Fibroblast of the aortic adventitia (primary cell): ENCODE measurements at regions not wholly inside any gene's neighbourhood (a gene's known extent, or its start where the extent isn't known, plus 50 kb on each side); places are given as distances from the start of the nearest gene placed in this dataset.
"Not testable (repeated sequence)": the region's sequence is repeated elsewhere in the genome, so short reads cannot be mapped to it uniquely, and the experiment has no call there.

Experiments
- DNase-seq: peaks from one replicate; pipeline ENCODE4 v3.0.0-alpha.2; 2010; ENCODE audit warnings: low read depth
- H3K4me3 ChIP-seq: 2 replicates; pipeline ENCODE4 v1.5.1; 2011; ENCODE audit warnings: low read depth, mild to moderate bottlenecking, control low read depth, low read length, moderate library complexity
- TF ChIP-seq, protein P1 (sequence below): IDR thresholded peaks from 2 replicates; pipeline ENCODE4 v1.5.1; 2011; ENCODE audit warnings: mild to moderate bottlenecking, low read length, control low read depth, inconsistent platforms; ENCODE audit not compliant: insufficient read depth

DNA sequence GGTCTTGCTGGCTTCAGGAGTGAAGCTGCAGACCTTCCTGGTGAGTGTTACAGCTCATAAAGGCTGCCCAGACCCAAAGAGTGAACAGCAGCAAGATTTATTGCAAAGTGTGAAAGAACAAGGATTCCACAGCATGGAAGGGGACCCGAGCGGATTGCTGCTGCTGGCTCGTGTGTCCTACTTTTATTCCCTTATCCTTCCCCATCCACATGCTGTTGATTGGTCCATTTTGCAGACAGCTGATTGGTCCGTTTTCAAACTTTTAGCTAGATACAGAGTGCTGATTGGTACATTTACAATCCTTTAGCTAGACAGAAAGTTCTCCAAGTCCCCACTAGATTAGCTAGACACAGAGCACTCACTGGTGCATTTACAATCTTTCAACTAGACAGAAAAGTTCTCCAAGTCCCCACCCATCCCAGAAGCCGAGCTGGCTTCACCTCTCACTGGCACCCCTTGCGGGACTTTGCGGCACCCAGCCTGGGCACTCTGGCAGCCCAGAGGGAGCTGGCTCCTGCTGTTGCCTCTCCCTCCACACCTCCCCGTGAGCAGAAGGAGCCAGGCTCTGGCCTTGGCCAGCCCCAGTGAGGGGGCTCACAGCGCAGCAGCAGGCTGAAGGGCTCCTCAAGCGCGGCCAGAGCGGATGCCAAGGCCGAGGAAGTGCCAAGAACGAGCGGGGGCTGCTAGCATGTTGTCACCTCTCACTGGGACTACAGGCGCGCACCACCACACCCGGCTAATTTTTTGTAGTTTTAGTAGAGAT lies 369.6 kb upstream of the POT1 start:
- DNase-seq, result no peak
- TF ChIP-seq, protein P1, sequence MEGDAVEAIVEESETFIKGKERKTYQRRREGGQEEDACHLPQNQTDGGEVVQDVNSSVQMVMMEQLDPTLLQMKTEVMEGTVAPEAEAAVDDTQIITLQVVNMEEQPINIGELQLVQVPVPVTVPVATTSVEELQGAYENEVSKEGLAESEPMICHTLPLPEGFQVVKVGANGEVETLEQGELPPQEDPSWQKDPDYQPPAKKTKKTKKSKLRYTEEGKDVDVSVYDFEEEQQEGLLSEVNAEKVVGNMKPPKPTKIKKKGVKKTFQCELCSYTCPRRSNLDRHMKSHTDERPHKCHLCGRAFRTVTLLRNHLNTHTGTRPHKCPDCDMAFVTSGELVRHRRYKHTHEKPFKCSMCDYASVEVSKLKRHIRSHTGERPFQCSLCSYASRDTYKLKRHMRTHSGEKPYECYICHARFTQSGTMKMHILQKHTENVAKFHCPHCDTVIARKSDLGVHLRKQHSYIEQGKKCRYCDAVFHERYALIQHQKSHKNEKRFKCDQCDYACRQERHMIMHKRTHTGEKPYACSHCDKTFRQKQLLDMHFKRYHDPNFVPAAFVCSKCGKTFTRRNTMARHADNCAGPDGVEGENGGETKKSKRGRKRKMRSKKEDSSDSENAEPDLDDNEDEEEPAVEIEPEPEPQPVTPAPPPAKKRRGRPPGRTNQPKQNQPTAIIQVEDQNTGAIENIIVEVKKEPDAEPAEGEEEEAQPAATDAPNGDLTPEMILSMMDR, result no peak
- no peak overlapping the region for H3K4me3 ChIP-seq

DNA sequence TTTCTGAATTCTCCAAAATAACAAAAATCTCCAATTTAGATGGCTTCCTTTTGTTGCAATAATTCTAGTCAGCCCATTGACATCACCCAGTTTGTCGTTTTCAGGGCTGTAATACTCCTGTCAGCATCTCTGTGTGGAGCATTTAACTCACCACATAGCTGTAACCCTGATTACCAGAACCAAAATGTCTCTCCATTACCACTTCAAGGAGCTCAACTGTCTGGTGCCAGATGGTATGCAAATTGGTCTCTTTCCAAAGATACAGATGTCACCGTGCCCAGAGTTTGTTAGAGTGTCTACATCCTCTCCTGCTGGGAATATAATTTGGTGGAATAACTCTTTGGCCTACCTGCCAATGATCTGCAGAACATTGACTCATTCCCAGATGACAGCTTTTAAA lies 350.3 kb upstream of the POT1 start:
- no peak for DNase-seq
- TF ChIP-seq, protein P1, result no peak
- H3K4me3 ChIP-seq, result no peak overlapping the region

DNA sequence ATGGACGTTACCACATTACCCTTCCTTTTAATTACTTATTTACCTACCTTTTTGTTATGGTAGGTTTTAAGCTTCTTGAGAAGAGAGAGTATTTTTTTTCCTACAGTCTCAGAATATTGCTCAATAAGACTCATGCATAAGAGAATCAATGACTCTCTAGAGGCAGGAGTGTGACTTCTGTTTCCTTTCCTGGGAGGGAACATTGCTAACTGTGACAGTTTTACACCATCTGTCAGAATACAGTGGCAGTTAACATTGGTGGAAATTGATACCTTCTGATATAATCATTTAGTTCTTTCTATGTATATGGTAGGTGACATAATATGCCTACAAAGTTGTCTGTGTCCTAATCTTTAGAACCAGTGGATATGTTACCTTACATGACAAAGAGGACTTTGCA lies 348.7 kb upstream of the POT1 start:
- no peak for DNase-seq
- TF ChIP-seq, protein P1, result no peak
- no peak overlapping the region for H3K4me3 ChIP-seq

DNA sequence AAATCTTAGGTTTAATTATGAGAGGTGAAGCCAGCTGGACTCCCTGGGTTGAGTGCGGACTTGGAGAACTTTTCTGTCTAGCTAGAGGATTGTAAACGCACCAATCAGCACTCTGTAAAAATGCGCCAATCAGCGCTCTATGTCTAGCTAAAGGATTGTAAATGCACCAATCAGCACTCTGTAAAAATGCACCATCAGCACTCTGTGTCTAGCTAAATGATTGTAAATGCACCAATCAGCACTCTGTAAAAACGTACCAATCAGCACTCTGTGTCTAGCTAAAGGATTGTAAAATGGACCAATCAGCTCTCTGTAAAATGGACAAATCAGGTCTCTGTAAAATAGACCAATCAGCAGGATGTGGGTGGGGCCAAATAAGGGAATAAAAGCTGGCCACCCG lies 345.1 kb upstream of the POT1 start:
- not testable (repeated sequence) for DNase-seq, H3K4me3 ChIP-seq

DNA sequence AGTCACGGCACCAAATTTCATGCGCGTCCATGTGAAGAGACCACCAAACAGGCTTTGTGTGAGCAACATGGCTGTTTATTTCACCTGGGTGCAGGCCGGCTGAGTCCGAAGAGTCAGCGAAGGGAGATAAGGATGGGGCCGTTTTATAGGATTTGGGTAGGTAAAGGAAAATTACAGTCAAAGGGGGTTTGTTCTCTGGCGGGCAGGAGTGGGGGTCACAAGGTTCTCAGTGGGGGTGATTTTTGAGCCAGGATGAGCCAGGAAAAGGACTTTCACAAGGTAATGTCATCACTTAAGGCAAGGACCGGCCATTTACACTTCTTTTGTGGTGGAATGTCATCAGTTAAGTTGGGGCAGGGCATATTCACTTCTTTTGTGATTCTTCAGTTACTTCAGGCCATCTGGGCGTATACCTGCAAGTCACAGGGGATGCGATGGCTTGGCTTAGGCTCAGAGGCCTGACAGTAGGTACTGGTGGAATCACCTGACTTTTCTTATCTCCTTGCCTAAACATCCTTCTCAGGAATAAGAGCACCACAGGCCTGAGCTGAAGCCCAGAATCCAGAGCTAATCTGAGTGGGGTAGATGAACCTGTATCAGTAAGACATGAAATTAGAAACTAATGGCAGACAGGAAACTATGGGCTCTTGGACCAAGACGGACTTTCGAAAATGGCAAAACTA lies 334.7 kb upstream of the POT1 start:
- H3K4me3 ChIP-seq, DNase-seq: not testable (repeated sequence)

DNA sequence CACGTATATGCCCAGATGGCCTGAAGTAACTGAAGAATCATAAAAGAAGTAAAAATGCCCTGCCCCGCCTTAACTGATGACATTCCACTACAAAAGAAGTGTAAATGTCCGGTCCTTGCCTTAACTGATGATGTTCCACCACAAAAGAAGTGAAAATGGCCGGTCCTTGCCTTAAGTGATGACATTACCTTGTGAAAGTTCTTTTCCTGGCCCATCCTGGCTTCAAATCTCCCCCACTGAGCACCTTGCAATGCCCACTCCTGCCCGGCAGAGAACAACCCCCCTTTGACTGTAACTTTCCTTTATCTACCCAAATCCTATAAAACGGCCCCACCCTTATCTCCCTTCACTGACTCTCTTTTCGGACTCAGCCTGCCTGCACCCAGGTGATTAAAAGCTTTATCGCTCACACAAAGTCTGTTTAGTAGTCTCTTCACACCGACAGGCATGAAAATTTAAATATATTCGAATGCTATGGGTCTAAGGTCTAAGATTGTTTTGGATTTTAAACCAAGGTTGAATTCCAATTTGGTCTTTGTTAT lies 329.3 kb upstream of the POT1 start:
- not testable (repeated sequence) for DNase-seq, H3K4me3 ChIP-seq

DNA sequence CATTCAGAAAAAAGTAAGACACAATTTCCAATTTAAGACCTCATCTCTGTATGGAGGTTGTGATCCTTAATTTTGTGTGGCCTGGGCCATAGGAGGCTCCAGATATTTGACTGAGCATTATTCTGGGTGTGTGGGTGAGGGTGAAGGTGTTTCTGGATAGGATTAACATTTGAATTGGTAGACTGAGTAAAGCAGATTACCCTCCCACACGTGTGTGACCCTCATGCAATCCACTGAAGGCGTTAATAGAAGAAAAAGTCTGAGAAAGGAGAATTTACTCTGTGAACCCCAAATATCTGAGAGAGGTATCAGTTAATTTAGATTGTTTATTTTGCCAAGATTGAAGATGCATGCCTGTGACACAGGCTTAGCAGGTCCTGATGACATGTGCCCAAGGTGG lies 328.0 kb upstream of the POT1 start:
- no peak overlapping the region for H3K4me3 ChIP-seq
- DNase-seq, result no peak
- TF ChIP-seq, protein P1, result no peak

DNA sequence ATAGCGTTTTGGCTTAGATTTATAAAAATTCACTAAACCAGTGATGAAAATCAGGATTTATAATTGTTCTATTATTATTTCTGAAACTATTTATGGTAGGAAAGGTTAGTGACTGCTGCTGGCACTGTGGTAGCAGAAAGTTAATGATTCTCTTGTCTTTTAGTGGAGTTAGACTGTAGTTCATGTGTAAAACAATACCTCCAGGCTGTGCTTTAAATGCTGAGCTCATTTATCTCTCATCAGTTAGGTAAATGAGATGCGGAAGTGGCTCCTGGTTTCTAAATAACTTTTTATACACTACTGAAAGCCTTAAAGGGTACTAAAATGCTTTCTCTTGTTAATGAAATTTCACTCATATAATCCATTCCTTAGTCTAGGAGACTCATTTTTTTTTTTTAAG lies 326.8 kb upstream of the POT1 start:
- TF ChIP-seq, protein P1, result no peak
- DNase-seq, result no peak
- H3K4me3 ChIP-seq, result no peak overlapping the region
